ENCODE measurements at regions not wholly inside any gene's neighbourhood (a gene's known extent, or its start where the extent isn't known, plus 50 kb on each side); places are given as distances from the start of the nearest gene placed in this dataset.
"Not testable (repeated sequence)": the region's sequence is repeated elsewhere in the genome, so short reads cannot be mapped to it uniquely, and the experiment has no call there.

GRCh38 chr15:96869790-96870189 lies 539.3 kb downstream of the NR2F2 start:
- no peak overlapping the region for H3K4me2 ChIP-seq (ENCODE audit: insufficient read depth, low read length)
- H3K27ac ChIP-seq (ENCODE audit: low read length): no peak overlapping the region
- no peak overlapping the region for H3K4me3 ChIP-seq (ENCODE audit: low read depth in 1 of 2, low read length in 2 of 2)
- ATAC-seq (ENCODE audit: insufficient read depth, low read depth) (no peak), DNase-seq (no peak)
- H3K36me3 ChIP-seq (ENCODE audit: insufficient read depth, low read length): no peaks in the 10 kb centered on the region
- H4K20me1 ChIP-seq (ENCODE audit: insufficient read depth, low read length): no peaks in the 10 kb centered on the region
- H3K9ac ChIP-seq (ENCODE audit: low read depth, low read length): no peak overlapping the region
- no peaks in the 10 kb centered on the region for H3K27me3 ChIP-seq (ENCODE audit: insufficient read depth, low read length, poor library complexity)
- TF ChIP-seq CTCF (IDR thresholded peaks at IDR 0.05; ENCODE audit: borderline replicate concordance, extremely low read depth, low read length, poor library complexity, severe bottlenecking): no peak
- no peak for TF ChIP-seq EZH2 (IDR thresholded peaks at IDR 0.05; ENCODE audit: borderline replicate concordance, low read depth, low read length, severe bottlenecking)
- no peaks in the 10 kb centered on the region for H3K9me3 ChIP-seq (ENCODE audit: insufficient read depth, low read length, severe bottlenecking)
- no peak overlapping the region for H2AFZ ChIP-seq (ENCODE audit: low read depth, low read length)
- no peaks in the 10 kb centered on the region for H3K79me2 ChIP-seq (ENCODE audit: insufficient read depth, low read length)
- H3K4me1 ChIP-seq (ENCODE audit: insufficient read depth, low read length): no peaks in the 10 kb centered on the region

- H3K4me1 ChIP-seq (ENCODE audit: insufficient read depth, low read length): no peaks in the 10 kb centered on the region
- DNase-seq (no peak), ATAC-seq (ENCODE audit: insufficient read depth, low read depth) (no peak)
- H3K4me2 ChIP-seq (ENCODE audit: insufficient read depth, low read length): no peak overlapping the region
- H3K36me3 ChIP-seq (ENCODE audit: insufficient read depth, low read length): no peaks in the 10 kb centered on the region
- no peaks in the 10 kb centered on the region for H4K20me1 ChIP-seq (ENCODE audit: insufficient read depth, low read length)
- TF ChIP-seq EZH2 (IDR thresholded peaks at IDR 0.05; ENCODE audit: borderline replicate concordance, low read depth, low read length, severe bottlenecking): no peak
- TF ChIP-seq CTCF (IDR thresholded peaks at IDR 0.05; ENCODE audit: borderline replicate concordance, extremely low read depth, low read length, poor library complexity, severe bottlenecking): no peak
- H3K9me3 ChIP-seq (ENCODE audit: insufficient read depth, low read length, severe bottlenecking): no peaks in the 10 kb centered on the region
- no peak overlapping the region for H2AFZ ChIP-seq (ENCODE audit: low read depth, low read length)
- no peak overlapping the region for H3K27ac ChIP-seq (ENCODE audit: low read length)
- H3K27me3 ChIP-seq (ENCODE audit: insufficient read depth, low read length, poor library complexity): no peaks in the 10 kb centered on the region
- H3K4me3 ChIP-seq (ENCODE audit: low read depth in 1 of 2, low read length in 2 of 2): no peak overlapping the region
- H3K9ac ChIP-seq (ENCODE audit: low read depth, low read length): no peak overlapping the region
- H3K79me2 ChIP-seq (ENCODE audit: insufficient read depth, low read length): no peaks in the 10 kb centered on the region
These were observed 540.1 kb downstream of the NR2F2 start for GRCh38 chr15:96870580-96870979.

- H3K4me1 ChIP-seq (ENCODE audit: insufficient read depth, low read length); H2AFZ ChIP-seq (ENCODE audit: low read depth, low read length); H3K4me3 ChIP-seq (ENCODE audit: low read depth in 1 of 2, low read length in 2 of 2); H3K79me2 ChIP-seq (ENCODE audit: insufficient read depth, low read length); H3K27ac ChIP-seq (ENCODE audit: low read length); ATAC-seq (ENCODE audit: insufficient read depth, low read depth); H3K9me3 ChIP-seq (ENCODE audit: insufficient read depth, low read length, severe bottlenecking); H4K20me1 ChIP-seq (ENCODE audit: insufficient read depth, low read length); H3K9ac ChIP-seq (ENCODE audit: low read depth, low read length); DNase-seq; H3K27me3 ChIP-seq (ENCODE audit: insufficient read depth, low read length, poor library complexity); H3K36me3 ChIP-seq (ENCODE audit: insufficient read depth, low read length); H3K4me2 ChIP-seq (ENCODE audit: insufficient read depth, low read length): not testable (repeated sequence)
These were observed 546.9 kb downstream of the NR2F2 start for GRCh38 chr15:96877442-96877841.

- no peak overlapping the region for H3K4me2 ChIP-seq (ENCODE audit: insufficient read depth, low read length)
These were observed 547.6 kb downstream of the NR2F2 start for GRCh38 chr15:96878129-96878528.

More at GRCh38 chr15:96878129-96878528, 547.6 kb downstream of the NR2F2 start:
- no peaks in the 10 kb centered on the region for H3K27me3 ChIP-seq (ENCODE audit: insufficient read depth, low read length, poor library complexity)
- H3K27ac ChIP-seq (ENCODE audit: low read length): no peak overlapping the region
- no peaks in the 10 kb centered on the region for H3K9me3 ChIP-seq (ENCODE audit: insufficient read depth, low read length, severe bottlenecking)
- DNase-seq (no peak), ATAC-seq (ENCODE audit: insufficient read depth, low read depth) (no peak)
- no peaks in the 10 kb centered on the region for H4K20me1 ChIP-seq (ENCODE audit: insufficient read depth, low read length)
- H3K4me3 ChIP-seq (ENCODE audit: low read depth in 1 of 2, low read length in 2 of 2): no peak overlapping the region
- no peak overlapping the region for H3K9ac ChIP-seq (ENCODE audit: low read depth, low read length)
- no peak overlapping the region for H2AFZ ChIP-seq (ENCODE audit: low read depth, low read length)
- TF ChIP-seq EZH2 (IDR thresholded peaks at IDR 0.05; ENCODE audit: borderline replicate concordance, low read depth, low read length, severe bottlenecking) (no peak), CTCF (IDR thresholded peaks at IDR 0.05; ENCODE audit: borderline replicate concordance, extremely low read depth, low read length, poor library complexity, severe bottlenecking) (no peak)
- no peaks in the 10 kb centered on the region for H3K4me1 ChIP-seq (ENCODE audit: insufficient read depth, low read length)
- no peaks in the 10 kb centered on the region for H3K79me2 ChIP-seq (ENCODE audit: insufficient read depth, low read length)
- no peaks in the 10 kb centered on the region for H3K36me3 ChIP-seq (ENCODE audit: insufficient read depth, low read length)
